GM18517 (cell line): ENCODE measurements at regions not wholly inside any gene's neighbourhood (a gene's known extent, or its start where the extent isn't known, plus 50 kb on each side); places are given as distances from the start of the nearest gene placed in this dataset.

Experiments used
- ATAC-seq: cut with Tn5 transposase; IDR thresholded peaks from one replicate; pipeline ENCODE4 v1.9.1; 2021; ENCODE audit warnings: mild to moderate bottlenecking, moderate library complexity; ENCODE audit not compliant: unreplicated experiment

- ATAC-seq: no peak
Observed at GRCh38 chr11:103659743-103660142, 376.7 kb upstream of the DDI1 start.

- ATAC-seq: no peak
Observed at GRCh38 chr11:103661185-103661584, 375.3 kb upstream of the DDI1 start.

DNA sequence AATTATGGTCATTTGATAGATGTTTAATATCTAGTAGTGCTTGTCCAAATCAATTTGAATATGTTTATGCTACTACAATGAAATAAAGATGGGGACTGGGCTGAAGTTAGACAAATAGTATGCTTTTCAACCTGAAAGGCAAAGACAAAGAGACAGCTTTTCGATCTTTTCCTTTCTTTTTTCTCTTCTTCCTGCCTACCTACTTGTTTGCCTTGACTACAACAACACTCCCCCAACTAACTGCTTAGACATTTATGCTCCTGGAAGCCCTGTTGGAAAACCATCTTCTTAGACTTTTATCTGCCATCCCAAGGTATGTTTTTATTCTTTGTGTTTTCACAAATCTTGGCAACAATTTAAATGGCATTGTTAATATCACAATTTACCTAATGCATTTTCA, 374.4 kb upstream of the DDI1 start:
- ATAC-seq: no peak

DNA sequence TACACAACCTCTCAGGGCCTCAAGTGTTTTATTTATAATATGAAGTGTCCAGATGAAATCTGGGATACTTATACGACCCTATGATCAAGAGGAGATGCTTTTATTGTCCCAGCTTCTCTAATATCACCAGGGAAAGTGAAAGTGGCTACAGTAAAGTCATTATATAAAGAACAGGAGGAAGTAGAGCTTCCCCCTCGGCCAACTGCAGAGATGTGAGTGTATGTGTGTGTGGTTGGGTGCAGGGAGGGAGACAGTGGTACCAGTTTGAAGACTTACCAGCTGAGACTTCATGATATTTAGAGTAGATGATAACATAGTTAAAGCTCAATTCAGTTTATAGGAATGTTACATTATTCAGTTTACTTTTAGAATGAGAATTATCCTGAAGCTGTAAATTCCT, 373.6 kb upstream of the DDI1 start:
- no peak for ATAC-seq

DNA sequence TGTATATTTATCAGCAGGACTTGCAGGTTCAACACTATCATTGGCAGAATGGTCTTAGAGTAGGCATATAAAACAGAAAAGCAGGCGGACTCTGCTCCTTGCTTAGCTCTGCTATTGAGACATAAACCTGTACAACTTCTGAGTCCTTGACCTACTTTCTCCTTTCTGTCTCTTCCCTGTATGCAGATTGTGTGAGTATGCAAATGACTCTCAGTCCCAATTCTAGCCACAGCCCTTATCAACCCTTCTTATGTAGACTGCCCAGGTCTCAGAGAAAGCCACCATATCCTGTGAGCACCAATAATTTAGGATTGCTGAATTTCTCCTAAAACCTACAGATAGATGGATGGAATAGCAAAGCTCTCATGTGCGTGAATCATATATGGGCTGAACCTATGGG, 367.6 kb upstream of the DDI1 start:
- ATAC-seq: no peak

- no peak for ATAC-seq
Observed at GRCh38 chr11:103671143-103671651, 365.2 kb upstream of the DDI1 start.

DNA sequence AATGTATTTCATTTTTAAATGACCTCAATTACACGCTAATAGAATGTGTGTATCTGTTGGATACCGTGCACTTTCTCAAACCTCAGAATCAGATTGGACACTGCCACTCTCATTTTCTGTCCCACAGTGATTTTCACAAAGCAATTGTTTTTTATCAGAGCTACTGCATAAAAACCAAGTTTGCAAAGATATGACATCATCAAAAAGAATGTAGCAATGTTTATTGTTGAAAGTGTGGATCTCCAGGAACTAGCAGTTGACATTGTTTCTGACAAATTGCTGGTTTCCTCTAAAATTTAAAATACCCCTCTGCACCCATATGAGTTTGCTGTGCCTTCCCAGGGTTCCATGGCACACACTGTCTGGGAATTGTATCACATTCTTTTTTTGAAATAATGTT, 362.7 kb upstream of the DDI1 start:
- ATAC-seq: no peak

DNA sequence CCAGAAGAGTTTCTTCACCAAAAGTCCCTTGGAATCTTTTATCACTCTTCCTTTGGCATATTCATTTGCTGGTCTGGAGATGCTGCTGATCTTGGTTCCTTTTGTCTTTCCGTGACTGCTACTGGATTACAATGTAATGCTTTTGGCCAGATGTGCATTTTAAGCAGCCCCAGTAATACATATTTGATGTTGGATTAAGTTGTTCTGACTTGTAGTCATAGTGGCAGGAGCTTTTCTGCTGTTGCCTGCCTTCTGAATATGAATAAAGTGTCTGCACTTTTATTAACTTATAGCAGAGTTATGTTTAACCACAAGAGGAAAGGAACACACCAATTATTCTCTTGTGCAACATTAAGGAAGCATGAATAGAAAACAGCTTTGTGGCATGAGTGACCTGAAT, 360.0 kb upstream of the DDI1 start:
- ATAC-seq: no peak

- no peak for ATAC-seq
Observed at GRCh38 chr11:103680826-103681225, 355.6 kb upstream of the DDI1 start.

DNA sequence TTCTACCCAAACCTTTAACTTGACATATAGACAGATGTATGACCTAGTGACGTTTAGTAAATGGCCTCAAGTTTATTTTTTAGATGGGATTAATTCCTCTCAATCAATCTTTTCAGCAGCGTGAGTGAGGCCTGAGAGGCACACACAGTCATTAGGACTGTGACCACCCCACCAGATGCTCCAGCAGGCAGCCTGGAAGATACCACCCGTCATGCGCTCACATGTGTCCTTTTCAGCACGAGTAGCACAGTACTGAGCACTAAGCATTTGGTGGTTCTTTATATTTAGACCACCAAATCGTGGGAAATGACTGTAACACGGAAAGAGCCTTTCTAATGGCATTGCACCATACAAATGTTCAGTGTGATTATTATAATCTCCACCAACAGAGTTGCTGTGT, 354.6 kb upstream of the DDI1 start:
- peak; percentile 22 for ATAC-seq

- peak; percentile 98 for ATAC-seq
Observed at GRCh38 chr11:103682318-103683184, 353.9 kb upstream of the DDI1 start.

GRCh38 chr11:103683576-103683975, 352.9 kb upstream of the DDI1 start:
- ATAC-seq: no peak

DNA sequence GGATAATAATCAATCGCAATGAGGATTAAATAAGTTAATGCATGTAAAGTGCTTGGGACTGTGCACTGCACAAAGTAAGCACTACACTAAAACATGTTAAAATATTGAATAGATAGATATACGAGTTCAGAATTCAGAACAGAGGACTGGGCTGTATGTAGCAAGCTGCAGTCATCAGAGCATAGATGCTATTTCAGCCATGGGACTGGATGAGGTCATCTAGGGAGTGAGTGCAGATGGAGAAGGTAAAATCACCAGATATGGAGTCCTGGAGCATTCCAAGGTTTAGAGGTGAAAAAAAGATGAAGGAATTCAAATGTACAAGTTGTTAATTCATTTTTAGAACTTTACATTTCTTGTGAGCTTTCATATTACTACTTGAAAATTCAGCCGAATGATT, 347.5 kb upstream of the DDI1 start:
- no peak for ATAC-seq

DNA sequence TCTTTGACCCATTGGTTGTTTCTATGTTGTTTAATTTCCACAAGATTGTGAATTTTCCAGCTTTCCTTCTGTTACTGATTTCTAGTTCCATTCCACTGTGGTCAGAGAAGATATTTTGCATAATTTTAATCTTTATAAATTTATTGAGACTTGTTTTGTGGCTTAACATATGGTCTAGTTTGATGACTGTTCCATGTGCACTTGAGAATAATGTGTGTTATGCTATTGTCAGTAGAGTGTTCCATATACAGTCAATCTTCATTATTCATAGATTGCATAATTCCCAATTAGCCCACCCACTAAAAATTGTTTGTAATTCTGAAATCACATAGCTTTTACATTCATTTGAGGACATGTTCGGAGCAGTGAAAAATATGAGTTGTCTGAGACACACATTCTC, 346.1 kb upstream of the DDI1 start:
- ATAC-seq: no peak

- ATAC-seq: no peak
Observed at GRCh38 chr11:103696123-103696522, 340.3 kb upstream of the DDI1 start.

DNA sequence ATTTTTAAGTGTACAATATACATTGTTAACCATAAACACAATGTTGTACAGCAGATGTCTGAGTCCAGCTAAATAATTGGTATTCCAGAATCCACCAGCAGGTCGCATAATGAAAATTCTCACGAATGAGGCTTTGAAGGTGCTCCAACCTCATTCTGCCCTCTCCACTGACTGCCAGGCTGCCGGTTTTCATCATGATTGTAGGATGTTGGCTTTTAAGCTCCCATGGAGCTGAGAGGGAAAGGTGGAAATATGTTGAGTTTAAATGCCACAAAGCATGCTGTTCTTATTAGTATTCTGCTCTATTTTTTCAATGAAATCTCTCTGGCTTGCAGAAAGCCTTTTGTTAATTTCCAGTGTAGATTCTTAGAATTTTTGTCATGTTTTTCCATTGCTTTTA, 337.2 kb upstream of the DDI1 start:
- ATAC-seq: no peak

DNA sequence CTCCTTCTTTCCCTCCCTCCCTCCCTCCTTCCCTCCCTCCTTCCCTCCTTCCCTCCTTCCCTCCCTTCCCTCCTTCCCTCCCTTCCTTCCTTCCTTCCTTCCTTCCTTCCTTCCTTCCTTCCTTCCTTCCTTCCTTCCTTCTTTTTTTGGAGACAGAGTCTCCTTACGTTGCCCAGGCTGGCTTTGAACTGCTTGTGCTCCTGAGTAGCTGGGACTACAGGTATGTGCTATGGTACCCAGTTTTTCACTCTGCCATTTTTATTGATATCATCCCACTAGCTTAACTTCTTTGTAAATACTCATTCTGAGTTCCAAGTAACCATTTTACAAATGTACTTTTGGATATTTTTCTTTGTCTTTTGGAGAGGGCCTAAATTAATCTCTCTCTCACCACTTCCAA, 336.8 kb upstream of the DDI1 start:
- ATAC-seq: no peak

DNA sequence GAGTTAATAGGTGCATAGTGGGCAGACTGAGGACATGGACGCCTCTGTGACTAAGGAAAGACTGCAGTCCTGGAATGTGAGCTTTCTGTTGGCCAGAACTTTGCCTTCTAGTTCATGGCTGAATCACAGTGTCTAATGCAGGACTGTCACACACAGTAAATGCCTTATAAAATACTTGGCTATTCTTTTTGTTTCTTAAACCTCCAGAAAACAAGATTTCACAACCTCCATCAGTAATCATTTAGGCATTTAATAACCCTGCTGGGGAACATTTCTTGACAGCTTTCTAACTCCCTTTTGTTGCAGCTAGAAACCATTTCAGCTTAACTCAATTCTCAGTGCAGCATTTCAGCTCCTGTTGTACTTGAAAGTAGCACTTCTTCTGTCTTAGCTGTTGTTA, 335.8 kb upstream of the DDI1 start:
- ATAC-seq: no peak

GRCh38 chr11:103703437-103703836, 333.0 kb upstream of the DDI1 start:
- ATAC-seq: no peak

- no peak for ATAC-seq
Observed at GRCh38 chr11:103703954-103704353, 332.5 kb upstream of the DDI1 start.

DNA sequence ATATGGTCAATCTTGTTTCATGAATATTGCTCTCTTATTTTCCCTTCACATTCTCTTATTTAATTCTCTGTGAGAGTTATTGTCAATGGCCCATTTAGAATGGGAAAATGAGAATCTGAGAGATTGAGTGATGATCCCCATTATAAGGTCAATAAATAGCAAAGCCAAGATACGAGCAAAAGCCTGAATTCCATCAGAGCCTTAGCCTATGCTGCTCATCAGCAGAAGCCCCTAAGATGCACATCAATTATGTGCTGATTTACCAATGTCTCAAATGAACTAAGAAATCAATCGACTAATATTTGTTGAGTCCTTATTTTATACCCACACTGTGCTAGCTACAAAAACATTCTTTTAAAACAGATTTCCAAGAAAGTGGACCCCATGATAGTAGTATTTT, 330.8 kb upstream of the DDI1 start:
- ATAC-seq: no peak

- ATAC-seq: peak; percentile 88
Observed at GRCh38 chr11:103709371-103709770, 327.1 kb upstream of the DDI1 start.

GRCh38 chr11:103714246-103714645, 322.2 kb upstream of the DDI1 start:
- ATAC-seq: no peak
